Stimulated activated CD8-positive, alpha-beta memory T cell treated with anti-CD3 and anti-CD28 coated beads, Interleukin-15, amount 100 ng/mL, for 48 hours (primary cell): ENCODE measurements at regions not wholly inside any gene's neighbourhood (a gene's known extent, or its start where the extent isn't known, plus 50 kb on each side); places are given as distances from the start of the nearest gene placed in this dataset.
"Not testable (repeated sequence)": the region's sequence is repeated elsewhere in the genome, so short reads cannot be mapped to it uniquely, and the experiment has no call there.

ENCODE experiments used
- DNase-seq, 2 donors: peaks; one replicate each; pipeline ENCODE4 v3.0.0-alpha.2; 2020; ENCODE audit warnings: low read depth in 2 of 2

- no peak for DNase-seq
These were observed 1082.0 kb downstream of the SOCS6 start for GRCh38 chr18:71370671-71371445.

- DNase-seq = no peak
These were observed 1081.2 kb downstream of the SOCS6 start for GRCh38 chr18:71370095-71370494.

GRCh38 chr18:71362140-71362539 lies 1073.3 kb downstream of the SOCS6 start:
- no peak for DNase-seq

- not testable (repeated sequence) for DNase-seq
These were observed 1066.8 kb downstream of the SOCS6 start for GRCh38 chr18:71355599-71355998.

- no peak for DNase-seq
These were observed 1063.8 kb downstream of the SOCS6 start for GRCh38 chr18:71352618-71353017.

- no peak for DNase-seq
These were observed 1047.8 kb downstream of the SOCS6 start for GRCh38 chr18:71336576-71337210.

GRCh38 chr18:71329563-71329962 lies 1040.7 kb downstream of the SOCS6 start:
- DNase-seq = no peak

- DNase-seq = no peak
These were observed 1040.3 kb downstream of the SOCS6 start for GRCh38 chr18:71329114-71329513.

GRCh38 chr18:71327850-71328249 lies 1039.0 kb downstream of the SOCS6 start:
- DNase-seq = no peak

- DNase-seq = no peak
These were observed 1038.6 kb downstream of the SOCS6 start for GRCh38 chr18:71327441-71327840.

- DNase-seq = no peak
These were observed 1038.0 kb downstream of the SOCS6 start for GRCh38 chr18:71326826-71327225.

- no peak for DNase-seq
These were observed 1035.5 kb downstream of the SOCS6 start for GRCh38 chr18:71324356-71324755.

GRCh38 chr18:71322201-71322600 lies 1033.4 kb downstream of the SOCS6 start:
- no peak for DNase-seq

GRCh38 chr18:71321319-71321718 lies 1032.5 kb downstream of the SOCS6 start:
- no peak for DNase-seq

GRCh38 chr18:71304856-71305255 lies 1016.0 kb downstream of the SOCS6 start:
- DNase-seq = no peak

- not testable (repeated sequence) for DNase-seq
These were observed 1014.9 kb downstream of the SOCS6 start for GRCh38 chr18:71303743-71304142.

- no peak for DNase-seq
These were observed 1012.8 kb downstream of the SOCS6 start for GRCh38 chr18:71301596-71301995.

- not testable (repeated sequence) for DNase-seq
These were observed 1005.4 kb downstream of the SOCS6 start for GRCh38 chr18:71294201-71294600.

GRCh38 chr18:71293322-71293721 lies 1004.5 kb downstream of the SOCS6 start:
- no peak for DNase-seq

GRCh38 chr18:71287268-71287667 lies 998.4 kb downstream of the SOCS6 start:
- DNase-seq = no peak

- no peak for DNase-seq
These were observed 963.6 kb downstream of the SOCS6 start for GRCh38 chr18:71252351-71252865.

GRCh38 chr18:71250191-71250590 lies 961.3 kb downstream of the SOCS6 start:
- no peak for DNase-seq

- DNase-seq = no peak
These were observed 960.9 kb downstream of the SOCS6 start for GRCh38 chr18:71249791-71250190.
